ENCODE measurements at regions not wholly inside any gene's neighbourhood (a gene's known extent, or its start where the extent isn't known, plus 50 kb on each side); places are given as distances from the start of the nearest gene placed in this dataset.

GRCh38 chr15:37253877-37254276 lies 153.5 kb upstream of the MEIS2 start:
- no peak for DNase-seq (ENCODE audit: low spot score)
- TF ChIP-seq CTCF (IDR thresholded peaks at IDR 0.05; ENCODE audit: extremely low read depth, missing control alignments) = no peak

- no peak for TF ChIP-seq CTCF (IDR thresholded peaks at IDR 0.05; ENCODE audit: extremely low read depth, missing control alignments)
- no peak for DNase-seq (ENCODE audit: low spot score)
Measured at GRCh38 chr15:37260255-37260654, 159.9 kb upstream of the MEIS2 start.

- DNase-seq (ENCODE audit: low spot score) = no peak
- TF ChIP-seq CTCF (IDR thresholded peaks at IDR 0.05; ENCODE audit: extremely low read depth, missing control alignments) = no peak
Measured at GRCh38 chr15:37261685-37262084, 161.3 kb upstream of the MEIS2 start.

GRCh38 chr15:37262922-37263608 lies 162.7 kb upstream of the MEIS2 start:
- DNase-seq (ENCODE audit: low spot score) = no peak
- TF ChIP-seq CTCF (IDR thresholded peaks at IDR 0.05; ENCODE audit: extremely low read depth, missing control alignments) = no peak

GRCh38 chr15:37289109-37289765 lies 188.9 kb upstream of the MEIS2 start:
- DNase-seq (ENCODE audit: low spot score) = no peak
- no peak for TF ChIP-seq CTCF (IDR thresholded peaks at IDR 0.05; ENCODE audit: extremely low read depth, missing control alignments)

- DNase-seq (ENCODE audit: low spot score) = no peak
- no peak for TF ChIP-seq CTCF (IDR thresholded peaks at IDR 0.05; ENCODE audit: extremely low read depth, missing control alignments)
Measured at GRCh38 chr15:37291920-37292319, 191.6 kb upstream of the MEIS2 start.

- no peak for TF ChIP-seq CTCF (IDR thresholded peaks at IDR 0.05; ENCODE audit: extremely low read depth, missing control alignments)
Measured at GRCh38 chr15:37298271-37298670, 197.9 kb upstream of the MEIS2 start.

More at GRCh38 chr15:37298271-37298670, 197.9 kb upstream of the MEIS2 start:
- no peak for DNase-seq (ENCODE audit: low spot score)
